ENCODE measurements at regions not wholly inside any gene's neighbourhood (a gene's known extent, or its start where the extent isn't known, plus 50 kb on each side); places are given as distances from the start of the nearest gene placed in this dataset.

GRCh38 chr3:71958533-71958932 lies 173.6 kb upstream of the PROK2 start:
- H3K27me3 Mint-ChIP-seq (ENCODE audit: low read depth, unreplicated experiment): peaks cover 15% of the 10 kb centered on the region
- no peak overlapping the region for H2AFZ ChIP-seq (ENCODE audit: low read depth, low read length)
- H3K9ac ChIP-seq (ENCODE audit: low read length): no peak overlapping the region
- peaks cover 3% of the 10 kb centered on the region for H3K9me3 Mint-ChIP-seq (ENCODE audit: unreplicated experiment)
- DNase-seq (ENCODE audit: low read depth) (no peak), FAIRE-seq (no peak)
- H3K36me3 Mint-ChIP-seq (ENCODE audit: low read depth, unreplicated experiment): no peaks in the 10 kb centered on the region
- H3K27ac Mint-ChIP-seq (ENCODE audit: unreplicated experiment): no peak overlapping the region
- peaks cover 10% of the 10 kb centered on the region for H3K27me3 ChIP-seq (ENCODE audit: insufficient read depth, low read length)
- no peak for TF ChIP-seq CTCF (IDR thresholded peaks at IDR 0.05; ENCODE audit: insufficient read depth, low read depth, low read length)
- TF ChIP-seq EZH2 (IDR thresholded peaks at IDR 0.05; ENCODE audit: insufficient read depth, low read length): no peak
- H3K4me1 ChIP-seq (ENCODE audit: insufficient read depth, low read length): peaks cover 7% of the 10 kb centered on the region
- no peaks in the 10 kb centered on the region for H4K20me1 ChIP-seq (ENCODE audit: insufficient read depth, low read length)
- H3K4me2 ChIP-seq (ENCODE audit: low read length): no peak overlapping the region
- no peak overlapping the region for H3K27ac ChIP-seq (ENCODE audit: low read depth, low read length)
- H3K9me3 ChIP-seq (ENCODE audit: insufficient read depth, low read depth, low read length): no peaks in the 10 kb centered on the region
- no peak overlapping the region for H3K4me3 Mint-ChIP-seq (ENCODE audit: unreplicated experiment)
- peaks cover 13% of the 10 kb centered on the region for H3K4me1 Mint-ChIP-seq (ENCODE audit: low read depth, unreplicated experiment)
- no peaks in the 10 kb centered on the region for H3K36me3 ChIP-seq (ENCODE audit: insufficient read depth, low read length)
- H3K79me2 ChIP-seq (ENCODE audit: insufficient read depth, low read length): no peaks in the 10 kb centered on the region
- no peak overlapping the region for H3K4me3 ChIP-seq (ENCODE audit: insufficient read depth, low read depth, low read length)

GRCh38 chr3:71956716-71957115 lies 171.8 kb upstream of the PROK2 start:
- Histone ChIP-seq H4K20me1 (ENCODE audit: insufficient read depth, low read length) (no peaks in the 10 kb centered on the region), H2AFZ (ENCODE audit: low read depth, low read length) (no peak overlapping the region), H3K9me3 (ENCODE audit: insufficient read depth, low read depth, low read length) (no peaks in the 10 kb centered on the region), H3K36me3 (ENCODE audit: insufficient read depth, low read length) (no peaks in the 10 kb centered on the region), H3K79me2 (ENCODE audit: insufficient read depth, low read length) (no peaks in the 10 kb centered on the region), H3K27ac (ENCODE audit: low read depth, low read length) (no peak overlapping the region), H3K27me3 (ENCODE audit: insufficient read depth, low read length) (peaks cover 14% of the 10 kb centered on the region), H3K4me3 (ENCODE audit: insufficient read depth, low read depth, low read length) (no peak overlapping the region), H3K9ac (ENCODE audit: low read length) (no peak overlapping the region), H3K4me1 (ENCODE audit: insufficient read depth, low read length) (peaks cover 7% of the 10 kb centered on the region), H3K4me2 (ENCODE audit: low read length) (no peak overlapping the region)
- Mint-ChIP-seq H3K9me3 (ENCODE audit: unreplicated experiment) (peaks cover 3% of the 10 kb centered on the region), H3K4me1 (ENCODE audit: low read depth, unreplicated experiment) (peaks cover 11% of the 10 kb centered on the region), H3K36me3 (ENCODE audit: low read depth, unreplicated experiment) (peaks cover 1% of the 10 kb centered on the region), H3K27me3 (ENCODE audit: low read depth, unreplicated experiment) (peaks cover 23% of the 10 kb centered on the region), H3K4me3 (ENCODE audit: unreplicated experiment) (no peak overlapping the region), H3K27ac (ENCODE audit: unreplicated experiment) (no peak overlapping the region)
- FAIRE-seq (no peak), DNase-seq (ENCODE audit: low read depth) (no peak)
- TF ChIP-seq CTCF (IDR thresholded peaks at IDR 0.05; ENCODE audit: insufficient read depth, low read depth, low read length): no peak
- TF ChIP-seq EZH2 (IDR thresholded peaks at IDR 0.05; ENCODE audit: insufficient read depth, low read length): no peak

- Histone ChIP-seq H3K79me2 (ENCODE audit: insufficient read depth, low read length) (no peaks in the 10 kb centered on the region), H2AFZ (ENCODE audit: low read depth, low read length) (no peak overlapping the region), H3K4me2 (ENCODE audit: low read length) (peak overlapping the region; percentile 34), H3K4me1 (ENCODE audit: insufficient read depth, low read length) (peaks cover 7% of the 10 kb centered on the region), H3K9me3 (ENCODE audit: insufficient read depth, low read depth, low read length) (no peaks in the 10 kb centered on the region), H3K4me3 (ENCODE audit: insufficient read depth, low read depth, low read length) (no peak overlapping the region), H3K27me3 (ENCODE audit: insufficient read depth, low read length) (peaks cover 13% of the 10 kb centered on the region), H3K9ac (ENCODE audit: low read length) (no peak overlapping the region), H3K27ac (ENCODE audit: low read depth, low read length) (no peak overlapping the region), H4K20me1 (ENCODE audit: insufficient read depth, low read length) (no peaks in the 10 kb centered on the region), H3K36me3 (ENCODE audit: insufficient read depth, low read length) (no peaks in the 10 kb centered on the region)
- H3K27ac Mint-ChIP-seq (ENCODE audit: unreplicated experiment): no peak overlapping the region
- FAIRE-seq: no peak
- H3K36me3 Mint-ChIP-seq (ENCODE audit: low read depth, unreplicated experiment): peaks cover 1% of the 10 kb centered on the region
- H3K4me3 Mint-ChIP-seq (ENCODE audit: unreplicated experiment): no peak overlapping the region
- TF ChIP-seq CTCF (IDR thresholded peaks at IDR 0.05; ENCODE audit: insufficient read depth, low read depth, low read length) (no peak), EZH2 (IDR thresholded peaks at IDR 0.05; ENCODE audit: insufficient read depth, low read length) (no peak)
- H3K27me3 Mint-ChIP-seq (ENCODE audit: low read depth, unreplicated experiment): peaks cover 26% of the 10 kb centered on the region
- peaks cover 3% of the 10 kb centered on the region for H3K9me3 Mint-ChIP-seq (ENCODE audit: unreplicated experiment)
- DNase-seq (ENCODE audit: low read depth): peak; percentile 26
- H3K4me1 Mint-ChIP-seq (ENCODE audit: low read depth, unreplicated experiment): peaks cover 11% of the 10 kb centered on the region
Measured at GRCh38 chr3:71956069-71956340, 171.1 kb upstream of the PROK2 start.

All from astrocyte (in vitro differentiated cells and primary cell).